K562 (cell line): ENCODE measurements at regions not wholly inside any gene's neighbourhood (a gene's known extent, or its start where the extent isn't known, plus 50 kb on each side); places are given as distances from the start of the nearest gene placed in this dataset.

ENCODE experiments used
- CEBPB ChIP-seq: fragments of 450-650 bp; IDR thresholded peaks from 2 replicates; pipeline ENCODE4 v1.6.1; 2016; ENCODE audit warnings: missing genetic modification characterization, missing compliant biosample characterization
- CHD2 ChIP-seq: IDR thresholded peaks from 2 replicates; pipeline ENCODE4 v1.6.1; 2011; ENCODE audit warnings: low read depth, low read length
- EGR1 ChIP-seq: fragments of 450-650 bp; conservative IDR thresholded peaks from 2 replicates; pipeline ENCODE4 v1.6.1; 2017; ENCODE audit warnings: mild to moderate bottlenecking
- FOXM1 ChIP-seq, 2 experiments: fragments of 450-650 bp in 1 of 2; sonication (generic) in 1 of 2; formaldehyde crosslinking in 1 of 2; IDR thresholded peaks; 2 replicates each; pipeline versions ENCODE4 v1.6.1 to v1.9.0; 2017 to 2022; ENCODE audit warnings: low read depth in 2 of 2, mild to moderate bottlenecking in 2 of 2, missing genetic modification reagents in 1 of 2, moderate library complexity in 1 of 2
- KAT8 ChIP-seq: fragments of 450-650 bp; IDR thresholded peaks from 2 replicates; pipeline ENCODE4 v1.6.1; 2016; ENCODE audit warnings: low read depth, mild to moderate bottlenecking
- KLF13 ChIP-seq: fragments of 450-650 bp; IDR thresholded peaks from 2 replicates; pipeline ENCODE4 v1.6.1; 2016; ENCODE audit warnings: missing genetic modification characterization, low read depth, mild to moderate bottlenecking, missing compliant biosample characterization, moderate library complexity, borderline replicate concordance
- POLR2A ChIP-seq: fragments of 450-650 bp; conservative IDR thresholded peaks from 2 replicates; pipeline ENCODE4 v1.6.1; 2016
- SIRT6 ChIP-seq: IDR thresholded peaks from one replicate; pipeline ENCODE4 v1.6.1; 2012; ENCODE audit warnings: low read depth, mild to moderate bottlenecking, control low read depth, inconsistent platforms, low read length, moderate library complexity
- SMAD1 ChIP-seq: fragments of 150-350 bp; IDR thresholded peaks from 2 replicates; pipeline ENCODE4 v1.6.1; 2014; ENCODE audit warnings: low read length, low read depth; ENCODE audit not compliant: partially characterized antibody
- ZBTB17 ChIP-seq: fragments of 450-650 bp; formaldehyde crosslinking; IDR thresholded peaks from 2 replicates; pipeline ENCODE4 v1.4.0; 2020; ENCODE audit warnings: mild to moderate bottlenecking
- ZNF274 ChIP-seq: IDR thresholded peaks from 2 replicates; pipeline ENCODE4 v1.6.1; 2011; ENCODE audit warnings: low read depth, mild to moderate bottlenecking, low read length, moderate library complexity, borderline replicate concordance
- TF ChIP-seq, protein P1 (sequence below), 3 experiments: IDR thresholded peaks in 2 of 3; conservative IDR thresholded peaks in 1 of 3; 2 replicates each; pipeline ENCODE4 v1.5.1; 2011 to 2012; ENCODE audit warnings: low read length in 3 of 3, mild to moderate bottlenecking in 3 of 3, control low read depth in 2 of 3, improper control_type of control experiment in 1 of 3, inconsistent platforms in 1 of 3, low read depth in 1 of 3, mixed read lengths in 1 of 3, moderate library complexity in 1 of 3; ENCODE audit not compliant: insufficient read depth in 2 of 3
- TF ChIP-seq, protein P2 (sequence below): sonication (generic); formaldehyde crosslinking; IDR thresholded peaks from 2 replicates; pipeline ENCODE4 v1.8.1; 2023; ENCODE audit warnings: mild to moderate bottlenecking, missing genetic modification reagents
- TF ChIP-seq, protein P3 (sequence below): fragments of 450-650 bp; IDR thresholded peaks from 2 replicates; pipeline ENCODE4 v1.6.1; 2016; ENCODE audit warnings: missing biosample characterization, missing genetic modification characterization

DNA sequence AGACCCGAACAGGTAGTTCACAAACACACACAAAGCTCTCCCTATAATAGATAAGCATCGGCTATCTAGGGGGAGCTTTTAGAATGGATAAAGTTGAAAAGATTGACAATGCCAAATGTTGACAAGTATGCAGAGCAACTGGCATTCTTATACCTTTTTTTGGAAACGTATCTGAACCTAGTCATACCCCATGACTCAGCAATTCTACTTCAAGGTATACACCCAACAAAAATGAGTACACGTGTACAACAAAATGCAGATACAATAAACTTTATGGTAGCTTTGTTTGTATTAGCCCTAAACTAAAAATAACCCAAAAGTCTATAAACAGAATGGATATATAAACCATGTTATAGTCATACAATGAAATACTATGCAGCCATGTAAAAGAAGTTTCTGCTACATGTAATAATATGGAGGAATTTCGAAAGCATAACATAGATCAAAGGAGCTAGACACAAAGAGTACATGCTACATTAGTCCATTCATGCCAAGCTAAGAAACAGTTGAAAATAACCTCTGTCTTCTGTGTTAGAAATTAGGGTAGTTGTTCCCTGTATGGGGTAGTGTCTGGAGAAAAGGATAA lies 718.5 kb upstream of the ZNF608 start:
- TF ChIP-seq, protein P1, sequence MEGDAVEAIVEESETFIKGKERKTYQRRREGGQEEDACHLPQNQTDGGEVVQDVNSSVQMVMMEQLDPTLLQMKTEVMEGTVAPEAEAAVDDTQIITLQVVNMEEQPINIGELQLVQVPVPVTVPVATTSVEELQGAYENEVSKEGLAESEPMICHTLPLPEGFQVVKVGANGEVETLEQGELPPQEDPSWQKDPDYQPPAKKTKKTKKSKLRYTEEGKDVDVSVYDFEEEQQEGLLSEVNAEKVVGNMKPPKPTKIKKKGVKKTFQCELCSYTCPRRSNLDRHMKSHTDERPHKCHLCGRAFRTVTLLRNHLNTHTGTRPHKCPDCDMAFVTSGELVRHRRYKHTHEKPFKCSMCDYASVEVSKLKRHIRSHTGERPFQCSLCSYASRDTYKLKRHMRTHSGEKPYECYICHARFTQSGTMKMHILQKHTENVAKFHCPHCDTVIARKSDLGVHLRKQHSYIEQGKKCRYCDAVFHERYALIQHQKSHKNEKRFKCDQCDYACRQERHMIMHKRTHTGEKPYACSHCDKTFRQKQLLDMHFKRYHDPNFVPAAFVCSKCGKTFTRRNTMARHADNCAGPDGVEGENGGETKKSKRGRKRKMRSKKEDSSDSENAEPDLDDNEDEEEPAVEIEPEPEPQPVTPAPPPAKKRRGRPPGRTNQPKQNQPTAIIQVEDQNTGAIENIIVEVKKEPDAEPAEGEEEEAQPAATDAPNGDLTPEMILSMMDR (IDR thresholded peaks at IDR 0.05 in 2 of 3, conservative IDR thresholded peaks at IDR 0.05 in 1 of 3; ENCODE audit: insufficient read depth in 2 of 3, low read depth in 1 of 3, low read length in 3 of 3): no peak
- TF ChIP-seq EGR1: no peak
- TF ChIP-seq POLR2A: no peak
- TF ChIP-seq, protein P2, sequence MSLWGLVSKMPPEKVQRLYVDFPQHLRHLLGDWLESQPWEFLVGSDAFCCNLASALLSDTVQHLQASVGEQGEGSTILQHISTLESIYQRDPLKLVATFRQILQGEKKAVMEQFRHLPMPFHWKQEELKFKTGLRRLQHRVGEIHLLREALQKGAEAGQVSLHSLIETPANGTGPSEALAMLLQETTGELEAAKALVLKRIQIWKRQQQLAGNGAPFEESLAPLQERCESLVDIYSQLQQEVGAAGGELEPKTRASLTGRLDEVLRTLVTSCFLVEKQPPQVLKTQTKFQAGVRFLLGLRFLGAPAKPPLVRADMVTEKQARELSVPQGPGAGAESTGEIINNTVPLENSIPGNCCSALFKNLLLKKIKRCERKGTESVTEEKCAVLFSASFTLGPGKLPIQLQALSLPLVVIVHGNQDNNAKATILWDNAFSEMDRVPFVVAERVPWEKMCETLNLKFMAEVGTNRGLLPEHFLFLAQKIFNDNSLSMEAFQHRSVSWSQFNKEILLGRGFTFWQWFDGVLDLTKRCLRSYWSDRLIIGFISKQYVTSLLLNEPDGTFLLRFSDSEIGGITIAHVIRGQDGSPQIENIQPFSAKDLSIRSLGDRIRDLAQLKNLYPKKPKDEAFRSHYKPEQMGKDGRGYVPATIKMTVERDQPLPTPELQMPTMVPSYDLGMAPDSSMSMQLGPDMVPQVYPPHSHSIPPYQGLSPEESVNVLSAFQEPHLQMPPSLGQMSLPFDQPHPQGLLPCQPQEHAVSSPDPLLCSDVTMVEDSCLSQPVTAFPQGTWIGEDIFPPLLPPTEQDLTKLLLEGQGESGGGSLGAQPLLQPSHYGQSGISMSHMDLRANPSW (CRISPR knock-in tag): no peak
- TF ChIP-seq, protein P3, sequence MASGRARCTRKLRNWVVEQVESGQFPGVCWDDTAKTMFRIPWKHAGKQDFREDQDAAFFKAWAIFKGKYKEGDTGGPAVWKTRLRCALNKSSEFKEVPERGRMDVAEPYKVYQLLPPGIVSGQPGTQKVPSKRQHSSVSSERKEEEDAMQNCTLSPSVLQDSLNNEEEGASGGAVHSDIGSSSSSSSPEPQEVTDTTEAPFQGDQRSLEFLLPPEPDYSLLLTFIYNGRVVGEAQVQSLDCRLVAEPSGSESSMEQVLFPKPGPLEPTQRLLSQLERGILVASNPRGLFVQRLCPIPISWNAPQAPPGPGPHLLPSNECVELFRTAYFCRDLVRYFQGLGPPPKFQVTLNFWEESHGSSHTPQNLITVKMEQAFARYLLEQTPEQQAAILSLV (tag): no peak
- TF ChIP-seq CHD2: no peak
- TF ChIP-seq ZNF274: no peak
- no peak for TF ChIP-seq CEBPB (tag)
- TF ChIP-seq KAT8: no peak
- no peak for TF ChIP-seq FOXM1 (IDR thresholded peaks at IDR 0.05; ENCODE audit: low read depth)
- no peak for TF ChIP-seq FOXM1 (CRISPR knock-in tag; IDR thresholded peaks at IDR 0.05; ENCODE audit: low read depth)
- TF ChIP-seq SIRT6: no peak
- no peak for TF ChIP-seq KLF13 (tag)
- TF ChIP-seq ZBTB17 (CRISPR knock-in tag): no peak
- no peak for TF ChIP-seq SMAD1
